Esophagus muscularis mucosa (tissue), 4 donors: ENCODE measurements at regions not wholly inside any gene's neighbourhood (a gene's known extent, or its start where the extent isn't known, plus 50 kb on each side); places are given as distances from the start of the nearest gene placed in this dataset.

Experiments
- DNase-seq: peaks from one replicate; pipeline ENCODE4 v3.0.0-alpha.2; 2017; ENCODE audit errors: extremely low spot score
- H3K27ac ChIP-seq, 4 donors: fragments of 200-600 bp; sonication (generic); replicated peaks in 1 of 4; 1 replicate in 3 of 4; 2 replicates in 1 of 4; pipeline ENCODE4 v1.5.1; 2016 to 2019; ENCODE audit warnings: mild to moderate bottlenecking in 1 of 4
- H3K27me3 ChIP-seq, 4 donors: fragments of 200-600 bp; sonication (generic); one replicate each; pipeline versions ENCODE4 v1.5.1 to v1.6.0; 2016 to 2019
- H3K36me3 ChIP-seq, 4 donors: fragments of 200-600 bp; sonication (generic); one replicate each; pipeline ENCODE4 v1.5.1; 2016 to 2019
- H3K4me1 ChIP-seq, 4 donors: fragments of 200-600 bp; sonication (generic); one replicate each; pipeline ENCODE4 v1.5.1; 2016 to 2019
- H3K4me3 ChIP-seq, 4 donors: fragments of 200-600 bp; sonication (generic); 1 replicate in 2 of 4; 2 replicates in 2 of 4; pipeline ENCODE4 v1.5.1; 2016 to 2019; ENCODE audit warnings: mild to moderate bottlenecking in 4 of 4, moderate library complexity in 1 of 4
- H3K9me3 ChIP-seq, 4 donors: fragments of 200-600 bp; sonication (generic); 1 replicate in 3 of 4; 2 replicates in 1 of 4; pipeline ENCODE4 v1.5.1; 2016 to 2019
- EP300 ChIP-seq: sonication (generic); formaldehyde crosslinking; IDR thresholded peaks from one replicate; pipeline ENCODE4 v1.6.1; 2017; ENCODE audit warnings: antibody characterized with exemption
- POLR2A ChIP-seq: fragments of 450-650 bp; IDR thresholded peaks from one replicate; pipeline ENCODE4 v1.6.1; 2017; ENCODE audit warnings: antibody characterized with exemption, moderate library complexity, mild to moderate bottlenecking, low read depth
- POLR2AphosphoS5 ChIP-seq, 2 donors: sonication (generic); formaldehyde crosslinking; IDR thresholded peaks; one replicate each; pipeline ENCODE4 v1.6.1; 2017; ENCODE audit warnings: antibody characterized with exemption in 2 of 2
- WGBS: methylation state at CpG from one replicate; pipeline ENCODE4 v1.1.5; 2018; 5-methylcytosine and 5-hydroxymethylcytosine counted together
- intact Hi-C: fragments of 100-400 bp; cut with DNase I; formaldehyde crosslinking; loops from one replicate; pipeline ENCODE4 v1.15.1; 2023
- TF ChIP-seq, protein P1 (sequence below), 3 experiments: fragments of 200-600 bp in 2 of 3; fragments of 450-650 bp in 1 of 3; sonication (generic) in 2 of 3; IDR thresholded peaks; one replicate each; pipeline ENCODE4 v1.5.1; 2017 to 2019; ENCODE audit warnings: antibody characterized with exemption in 3 of 3, mild to moderate bottlenecking in 2 of 3, moderate library complexity in 1 of 3

GRCh38 chr6:90445533-90446108 lies 141.3 kb downstream of the MAP3K7 start:
- H3K27ac ChIP-seq, result no peak overlapping the region
- no peaks in the 10 kb centered on the region for H3K36me3 ChIP-seq
- WGBS, result 62% methylated on average over 2 of the region's 2 CpGs
- H3K9me3 ChIP-seq, result no peaks in the 10 kb centered on the region
- no peak overlapping the region for H3K4me3 ChIP-seq
- TF ChIP-seq POLR2AphosphoS5 (IDR thresholded peaks at IDR 0.05) (no peak), POLR2A (no peak), EP300 (no peak)
- TF ChIP-seq, protein P1, sequence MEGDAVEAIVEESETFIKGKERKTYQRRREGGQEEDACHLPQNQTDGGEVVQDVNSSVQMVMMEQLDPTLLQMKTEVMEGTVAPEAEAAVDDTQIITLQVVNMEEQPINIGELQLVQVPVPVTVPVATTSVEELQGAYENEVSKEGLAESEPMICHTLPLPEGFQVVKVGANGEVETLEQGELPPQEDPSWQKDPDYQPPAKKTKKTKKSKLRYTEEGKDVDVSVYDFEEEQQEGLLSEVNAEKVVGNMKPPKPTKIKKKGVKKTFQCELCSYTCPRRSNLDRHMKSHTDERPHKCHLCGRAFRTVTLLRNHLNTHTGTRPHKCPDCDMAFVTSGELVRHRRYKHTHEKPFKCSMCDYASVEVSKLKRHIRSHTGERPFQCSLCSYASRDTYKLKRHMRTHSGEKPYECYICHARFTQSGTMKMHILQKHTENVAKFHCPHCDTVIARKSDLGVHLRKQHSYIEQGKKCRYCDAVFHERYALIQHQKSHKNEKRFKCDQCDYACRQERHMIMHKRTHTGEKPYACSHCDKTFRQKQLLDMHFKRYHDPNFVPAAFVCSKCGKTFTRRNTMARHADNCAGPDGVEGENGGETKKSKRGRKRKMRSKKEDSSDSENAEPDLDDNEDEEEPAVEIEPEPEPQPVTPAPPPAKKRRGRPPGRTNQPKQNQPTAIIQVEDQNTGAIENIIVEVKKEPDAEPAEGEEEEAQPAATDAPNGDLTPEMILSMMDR (IDR thresholded peaks at IDR 0.05), result no peak
- no peak for DNase-seq
- no peaks in the 10 kb centered on the region for H3K27me3 ChIP-seq
- peaks cover 0 to 3% (median 0%) of the 10 kb centered on the region in 4 donors for H3K4me1 ChIP-seq
- intact Hi-C loops, result no loop called here

GRCh38 chr6:90444160-90444714 lies 142.6 kb downstream of the MAP3K7 start:
- intact Hi-C loops, result no loop called here
- H3K4me3 ChIP-seq, result no peak overlapping the region
- no peaks in the 10 kb centered on the region for H3K27me3 ChIP-seq
- no peak overlapping the region for H3K27ac ChIP-seq
- H3K4me1 ChIP-seq, result peaks cover 0 to 3% (median 0%) of the 10 kb centered on the region in 4 donors
- no peaks in the 10 kb centered on the region for H3K36me3 ChIP-seq
- no peak for DNase-seq
- no peaks in the 10 kb centered on the region for H3K9me3 ChIP-seq
- TF ChIP-seq EP300, result no peak
- no peak for TF ChIP-seq POLR2A
- TF ChIP-seq, protein P1 (IDR thresholded peaks at IDR 0.05), result no peak
- no peak for TF ChIP-seq POLR2AphosphoS5 (IDR thresholded peaks at IDR 0.05)
- WGBS, result 83% methylated on average over 8 of the region's 8 CpGs

DNA sequence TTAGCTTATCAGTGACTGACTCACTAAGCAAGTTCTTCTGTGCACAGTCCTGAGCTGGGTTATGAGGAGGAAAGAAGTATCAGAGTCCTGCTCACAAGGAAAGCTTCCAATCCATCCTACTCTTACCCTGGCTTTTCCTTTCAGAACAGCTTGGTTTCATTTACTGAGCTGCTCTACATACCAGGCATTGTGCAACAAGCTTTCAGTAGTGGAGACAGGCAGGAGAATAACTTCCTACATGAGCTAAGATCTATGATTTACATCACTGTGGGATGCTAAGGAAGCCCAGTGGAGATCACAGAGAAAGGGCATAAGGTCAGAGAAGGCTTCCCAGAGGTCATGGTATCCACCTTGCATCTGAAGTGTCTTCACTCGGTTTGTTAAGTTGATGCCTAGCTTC lies 144.5 kb downstream of the MAP3K7 start:
- no peak for DNase-seq
- no peak overlapping the region for H3K27ac ChIP-seq
- 80% methylated on average over 1 of the region's 1 CpG for WGBS
- intact Hi-C loops, result no loop called here
- H3K4me1 ChIP-seq, result peaks cover 0 to 3% (median 0%) of the 10 kb centered on the region in 4 donors
- H3K36me3 ChIP-seq, result no peaks in the 10 kb centered on the region
- H3K4me3 ChIP-seq, result no peak overlapping the region
- H3K9me3 ChIP-seq, result no peaks in the 10 kb centered on the region
- TF ChIP-seq POLR2A, result no peak
- no peak for TF ChIP-seq POLR2AphosphoS5 (IDR thresholded peaks at IDR 0.05)
- TF ChIP-seq EP300, result no peak
- TF ChIP-seq, protein P1 (IDR thresholded peaks at IDR 0.05), result no peak
- no peaks in the 10 kb centered on the region for H3K27me3 ChIP-seq

DNA sequence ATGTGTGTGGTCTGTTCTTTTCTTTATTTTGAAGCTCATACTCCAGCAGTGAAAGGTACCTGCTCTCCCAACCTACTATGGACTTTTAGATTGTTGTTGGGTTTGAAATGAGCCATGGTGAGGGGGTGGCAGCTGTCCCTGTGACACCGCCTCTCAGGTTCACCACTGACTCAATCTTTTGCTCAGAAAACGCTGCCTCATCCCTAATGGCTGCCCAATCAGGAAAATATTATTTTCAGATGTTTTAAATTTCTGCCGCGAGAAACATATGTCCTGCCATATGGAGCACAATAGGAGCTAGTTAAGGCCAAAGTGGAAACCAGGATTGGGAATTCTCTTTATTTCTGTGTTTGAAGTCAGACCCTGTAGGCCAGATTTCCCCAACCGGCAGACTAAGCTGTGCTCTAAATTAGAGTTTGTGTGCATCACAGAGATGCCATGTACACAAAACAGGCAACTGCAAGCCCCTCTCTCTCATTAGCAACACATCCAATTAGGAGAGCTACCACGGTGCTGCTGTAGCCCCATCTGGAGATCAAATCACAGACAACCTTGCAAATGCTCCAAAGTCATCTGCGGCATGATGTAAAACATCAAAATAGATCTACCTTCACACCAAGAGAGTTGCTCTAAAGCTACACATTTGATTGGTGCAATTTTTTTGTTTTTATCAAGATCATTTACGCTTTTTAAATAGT lies 144.1 kb upstream of the BACH2 start:
- intact Hi-C loops, result no loop called here
- 78% methylated on average over 8 of the region's 8 CpGs for WGBS
- no peak for DNase-seq

More for the DNA sequence above, 144.1 kb upstream of the BACH2 start:
- no peaks in the 10 kb centered on the region for H3K9me3 ChIP-seq
- no peaks in the 10 kb centered on the region for H3K27me3 ChIP-seq
- no peaks in the 10 kb centered on the region for H3K36me3 ChIP-seq
- TF ChIP-seq POLR2AphosphoS5 (IDR thresholded peaks at IDR 0.05), result no peak
- TF ChIP-seq, protein P1 (IDR thresholded peaks at IDR 0.05), result no peak
- no peak for TF ChIP-seq POLR2A
- no peak for TF ChIP-seq EP300
- H3K27ac ChIP-seq, result no peak overlapping the region
- H3K4me3 ChIP-seq, result no peak overlapping the region
- peaks cover 0 to under 1% (median 0%) of the 10 kb centered on the region in 4 donors for H3K4me1 ChIP-seq
